Panc1 (cell line): ENCODE measurements at regions not wholly inside any gene's neighbourhood (a gene's known extent, or its start where the extent isn't known, plus 50 kb on each side); places are given as distances from the start of the nearest gene placed in this dataset.

Experiments used
- ATAC-seq: fragments of 200-7000 bp; cut with Tn5 transposase; 2 replicates; pipeline ENCODE4 v1.9.1; 2020; ENCODE audit warnings: mild to moderate bottlenecking, moderate library complexity
- BruUV-seq: library from RNA; stranded (reverse); fragments of 400-500 nt; replicated peaks from 2 replicates; lab custom pipeline; 2021; lab: Mats Ljungman, UMichigan
- CTCF ChIA-PET: fragments of 300-600 bp; sonication (Branson Sonifier 250); formaldehyde crosslinking; loops from one replicate; lab custom pipeline; 2022; ENCODE audit warnings: antibody characterized with exemption; lab: Charles Lee
- POLR2A ChIA-PET: fragments of 300-600 bp; sonication (Branson Sonifier 250); formaldehyde crosslinking; loops from one replicate; lab custom pipeline; 2022; ENCODE audit warnings: antibody characterized with exemption; lab: Charles Lee
- DNase-seq: peaks from one replicate; pipeline ENCODE4 v3.0.0-alpha.2; 2010; ENCODE audit warnings: low read depth, low spot score
- H3K27ac ChIP-seq: 2 replicates; pipeline ENCODE4 v1.5.1; 2011; ENCODE audit warnings: mild to moderate bottlenecking, low read length, inconsistent platforms
- H3K27me3 ChIP-seq: fragments of 200-500 bp; sonication (Bioruptor generic); 2 replicates; pipeline ENCODE4 v1.6.0; 2014; ENCODE audit warnings: low read length, inconsistent platforms; ENCODE audit not compliant: control insufficient read depth, insufficient read depth
- H3K36me3 ChIP-seq: fragments of 200-500 bp; sonication (Bioruptor generic); 2 replicates; pipeline ENCODE4 v1.5.1; 2014; ENCODE audit warnings: inconsistent platforms, mild to moderate bottlenecking, low read length, moderate library complexity; ENCODE audit not compliant: control insufficient read depth, insufficient read depth
- H3K4me1 ChIP-seq: 2 replicates; pipeline ENCODE4 v1.5.1; 2011; ENCODE audit warnings: inconsistent platforms, mild to moderate bottlenecking, low read length, moderate library complexity; ENCODE audit not compliant: control insufficient read depth, insufficient read depth
- H3K4me3 ChIP-seq, 2 experiments: 2 replicates each; pipeline ENCODE4 v1.5.1; 2011 to 2012; ENCODE audit warnings: low read depth in 2 of 2, low read length in 2 of 2, mild to moderate bottlenecking in 2 of 2, inconsistent platforms in 1 of 2, moderate library complexity in 1 of 2
- H3K9me3 ChIP-seq: fragments of 200-500 bp; sonication (Bioruptor generic); 2 replicates; pipeline ENCODE4 v1.5.1; 2014; ENCODE audit warnings: low read depth, mild to moderate bottlenecking, inconsistent platforms, low read length, moderate library complexity; ENCODE audit not compliant: control insufficient read depth, insufficient read depth
- CTCF ChIP-seq: fragments of 450-650 bp; IDR thresholded peaks from 2 replicates; pipeline ENCODE4 v1.5.1; 2017; ENCODE audit warnings: mild to moderate bottlenecking
- POLR2AphosphoS5 ChIP-seq: IDR thresholded peaks from 2 replicates; pipeline ENCODE4 v1.6.1; 2012; ENCODE audit warnings: mild to moderate bottlenecking, low read depth, low read length, moderate library complexity
- REST ChIP-seq, 2 experiments: IDR thresholded peaks; 2 replicates each; pipeline ENCODE4 v1.6.1; 2011 to 2012; ENCODE audit warnings: low read depth in 2 of 2, control low read depth in 1 of 2, low read length in 1 of 2, mild to moderate bottlenecking in 1 of 2, moderate library complexity in 1 of 2; ENCODE audit not compliant: insufficient read depth in 1 of 2
- SIN3A ChIP-seq: IDR thresholded peaks from 2 replicates; pipeline ENCODE4 v1.6.1; 2012; ENCODE audit warnings: low read depth, mild to moderate bottlenecking, low read length, moderate library complexity, borderline replicate concordance; ENCODE audit not compliant: insufficient read depth
- TCF7L2 ChIP-seq: IDR thresholded peaks from 2 replicates; pipeline ENCODE4 v1.6.1; 2011; ENCODE audit warnings: mild to moderate bottlenecking, low read depth, low read length, inconsistent platforms
- in situ Hi-C: cut with HindIII; loops from 2 replicates; pipeline ENCODE4 v1.10.0; 2016; ENCODE audit warnings: low sequenced_read_pairs, low pct_unique_long_range_greater_than_20kb
- intact Hi-C: fragments of 100-400 bp; cut with micrococcal nuclease; formaldehyde crosslinking; loops from one replicate; pipeline ENCODE4 v1.10.0; 2022; ENCODE audit not compliant: unreplicated experiment

- H3K4me1 ChIP-seq, result no peaks in the 10 kb centered on the region
- in situ Hi-C loops, result no loop called here
- no peaks in the 10 kb centered on the region for H3K9me3 ChIP-seq
- TF ChIP-seq TCF7L2 (no peak), SIN3A (no peak), REST (IDR thresholded peaks at IDR 0.05; ENCODE audit: insufficient read depth in 1 of 2, low read depth in 2 of 2, low read length in 1 of 2) (no peak)
- BruUV-seq, result no TSS peak
- DNase-seq (no peak), ATAC-seq (no peak)
- no peak overlapping the region for H3K4me3 ChIP-seq
- POLR2A ChIA-PET, result no interaction called here
- intact Hi-C loops, result no loop called here
- H3K27ac ChIP-seq, result no peak overlapping the region
- CTCF ChIA-PET, result no interaction called here
- no peaks in the 10 kb centered on the region for H3K36me3 ChIP-seq
- peaks cover 6% of the 10 kb centered on the region for H3K27me3 ChIP-seq
These were observed 125.2 kb downstream of the RTP5 start for GRCh38 chr2:241994556-241995213.

GRCh38 chr2:241996100-241996499 is 126.6 kb downstream of the RTP5 start:
- H3K27me3 ChIP-seq, result peaks cover 10% of the 10 kb centered on the region
- TF ChIP-seq POLR2AphosphoS5 (no peak), REST (IDR thresholded peaks at IDR 0.05; ENCODE audit: insufficient read depth in 1 of 2, low read depth in 2 of 2, low read length in 1 of 2) (no peak), CTCF (no peak)
- in situ Hi-C loops (no loop called here), intact Hi-C loops (no loop called here)
- H3K9me3 ChIP-seq, result no peaks in the 10 kb centered on the region
- no peak for DNase-seq
- H3K36me3 ChIP-seq, result no peaks in the 10 kb centered on the region
- BruUV-seq, result no TSS peak
- ChIA-PET CTCF (no interaction called here), POLR2A (no interaction called here)
- ATAC-seq, result no peak
- H3K4me1 ChIP-seq, result no peaks in the 10 kb centered on the region
- H3K27ac ChIP-seq, result no peak overlapping the region
- H3K4me3 ChIP-seq, result no peak overlapping the region
